ENCODE measurements at regions not wholly inside any gene's neighbourhood (a gene's known extent, or its start where the extent isn't known, plus 50 kb on each side); places are given as distances from the start of the nearest gene placed in this dataset.
"Not testable (repeated sequence)": the region's sequence is repeated elsewhere in the genome, so short reads cannot be mapped to it uniquely, and the experiment has no call there.

DNA sequence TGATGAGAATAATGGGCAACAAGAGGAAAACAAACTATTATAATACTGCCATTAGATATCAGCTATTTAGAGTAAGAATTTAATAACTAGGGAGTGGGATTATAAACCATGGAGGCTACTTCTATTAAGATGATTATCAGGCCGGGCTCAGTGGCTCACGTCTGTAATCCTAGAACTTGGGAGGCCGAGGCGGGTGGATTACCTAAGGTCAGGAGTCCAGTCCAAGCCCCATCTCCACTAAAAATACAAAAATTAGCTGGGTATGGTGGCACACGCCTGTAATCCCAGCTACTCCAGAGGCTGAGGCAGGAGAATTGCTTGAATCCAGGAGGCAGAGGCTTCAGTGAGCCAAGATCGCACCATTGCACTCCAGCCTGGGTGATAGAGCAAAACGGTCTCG lies 355.6 kb downstream of the PPP1R3A start:
- DNase-seq, result not testable (repeated sequence)

DNA sequence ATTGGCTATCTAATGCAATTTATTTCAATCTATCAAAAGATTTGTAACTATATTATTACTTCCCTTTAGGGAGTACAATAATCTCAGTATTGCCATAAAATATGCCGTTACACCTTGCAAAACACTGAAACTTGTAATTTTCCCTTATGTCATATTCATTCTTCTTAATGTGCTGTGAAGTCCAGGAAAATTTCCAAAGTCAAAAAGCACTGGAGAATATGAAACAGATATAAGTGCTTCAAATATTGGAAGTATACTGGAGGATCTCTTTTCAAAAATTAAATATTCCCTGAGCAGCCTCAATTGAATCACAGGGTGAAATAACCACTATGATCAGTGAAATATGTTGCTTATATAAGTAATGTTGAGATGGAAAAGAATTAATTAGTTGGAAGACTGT lies 356.0 kb downstream of the PPP1R3A start:
- DNase-seq, result no peak

DNA sequence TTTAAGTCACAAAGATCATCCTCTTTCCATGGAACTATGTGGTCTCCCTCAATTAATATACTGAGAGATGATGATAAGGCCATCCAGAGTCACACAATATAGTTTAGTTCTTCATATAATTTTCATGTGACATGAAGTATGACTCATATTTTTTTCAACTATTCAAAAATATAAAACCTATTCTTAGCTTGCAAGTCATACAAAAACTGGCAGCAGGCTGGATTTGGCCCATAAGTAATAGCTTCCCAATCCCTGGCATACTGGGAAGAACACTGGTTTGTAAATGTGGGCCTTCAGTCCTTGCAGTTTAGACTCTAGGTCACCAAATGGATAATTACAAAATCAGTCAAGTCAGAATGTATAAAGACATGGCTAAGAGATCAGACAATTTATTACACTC lies 356.6 kb downstream of the PPP1R3A start:
- no peak for DNase-seq

DNA sequence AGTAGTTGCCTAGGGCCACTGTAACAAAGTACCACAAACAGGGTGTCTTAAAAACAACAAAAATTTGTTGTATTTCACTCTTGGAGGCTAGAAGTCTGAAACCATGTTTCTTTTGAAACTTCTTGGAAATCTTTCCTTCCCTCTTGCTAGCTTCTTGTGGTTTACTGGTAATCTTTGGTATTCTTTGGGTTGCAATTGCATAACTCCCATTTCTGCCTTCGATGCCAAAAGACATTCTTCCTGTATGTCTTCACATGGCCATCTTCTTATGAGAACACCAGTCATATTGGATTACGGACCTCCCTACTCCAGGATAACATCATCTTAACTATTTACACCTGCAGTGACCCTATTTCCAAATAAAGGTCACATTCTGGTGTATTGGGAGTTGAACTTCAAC lies 357.4 kb downstream of the PPP1R3A start:
- no peak for DNase-seq

DNA sequence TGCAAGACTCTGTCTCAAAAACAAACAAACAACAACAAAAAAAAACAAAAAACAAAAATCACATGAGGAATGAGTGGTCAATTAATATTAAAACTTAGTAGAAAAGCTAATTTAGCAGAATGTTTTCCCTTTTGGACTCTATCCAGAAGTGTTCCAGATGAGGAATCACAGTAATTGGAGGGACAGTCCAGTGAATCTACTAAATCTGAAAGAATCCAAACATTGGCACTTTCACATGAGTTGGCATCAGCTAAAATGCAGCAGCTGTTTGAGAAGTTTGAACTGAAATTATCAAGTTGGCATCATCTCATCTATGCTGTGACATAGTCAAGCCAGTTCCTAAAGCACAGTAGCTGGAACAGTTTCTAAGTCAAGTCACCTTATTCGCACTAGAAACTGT lies 367.8 kb downstream of the PPP1R3A start:
- DNase-seq, result no peak

DNA sequence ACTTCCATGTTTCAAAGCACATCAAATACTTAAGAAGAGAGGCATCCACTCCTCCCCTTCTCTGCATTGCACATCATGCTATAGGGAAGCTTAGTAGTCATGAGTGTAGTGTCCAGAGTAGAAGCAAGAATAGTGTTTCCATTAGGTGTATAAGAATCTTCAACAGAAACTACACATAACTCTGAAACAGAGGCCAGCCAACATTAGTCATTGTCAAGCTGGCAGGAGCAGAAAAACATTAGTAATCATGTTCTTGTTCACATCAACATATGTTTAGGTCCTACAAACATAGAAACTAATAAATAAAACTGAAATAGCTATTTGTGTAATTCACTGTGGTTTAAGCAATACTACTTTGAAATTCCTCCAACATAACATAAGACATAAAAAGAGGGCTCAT lies 370.2 kb downstream of the PPP1R3A start:
- no peak for DNase-seq

DNA sequence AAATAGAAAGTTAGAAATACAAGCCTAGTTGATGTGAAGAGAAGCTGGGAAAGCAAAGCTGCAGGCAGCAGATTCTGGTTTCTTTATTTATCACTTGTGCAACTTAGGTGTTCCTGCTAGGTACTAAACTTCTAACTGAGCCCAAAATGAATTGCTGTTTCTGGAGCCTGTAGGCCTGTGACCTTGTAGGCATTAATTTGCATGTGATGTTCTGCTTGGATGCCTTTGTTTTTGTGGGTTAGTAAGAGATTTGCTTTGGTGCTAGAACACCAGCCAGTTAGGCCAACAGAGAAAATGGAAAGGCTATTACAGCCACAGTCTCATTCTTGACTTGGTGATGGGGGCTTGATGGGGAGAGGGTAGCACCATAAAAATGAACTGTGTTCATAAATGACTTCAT lies 370.7 kb downstream of the PPP1R3A start:
- DNase-seq, result no peak

DNA sequence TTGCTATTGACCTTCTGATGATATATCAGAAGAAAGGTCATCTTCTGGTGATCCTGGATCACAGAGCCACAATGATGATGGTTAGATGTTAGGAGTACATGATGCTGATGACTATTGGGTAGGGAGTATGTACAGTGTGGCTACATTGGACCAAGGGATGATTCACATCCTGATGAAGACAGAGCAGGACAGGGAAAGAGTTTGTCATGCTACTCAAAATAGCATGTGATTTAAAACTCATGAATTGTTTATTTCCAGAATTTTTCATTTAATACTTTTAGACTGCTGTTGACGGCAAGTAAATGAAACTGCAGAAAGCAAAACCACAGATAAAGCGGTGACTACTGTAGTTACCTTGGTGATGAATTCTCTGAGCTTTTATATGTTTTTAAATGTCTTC lies 397.3 kb downstream of the PPP1R3A start:
- DNase-seq, result no peak

DNA sequence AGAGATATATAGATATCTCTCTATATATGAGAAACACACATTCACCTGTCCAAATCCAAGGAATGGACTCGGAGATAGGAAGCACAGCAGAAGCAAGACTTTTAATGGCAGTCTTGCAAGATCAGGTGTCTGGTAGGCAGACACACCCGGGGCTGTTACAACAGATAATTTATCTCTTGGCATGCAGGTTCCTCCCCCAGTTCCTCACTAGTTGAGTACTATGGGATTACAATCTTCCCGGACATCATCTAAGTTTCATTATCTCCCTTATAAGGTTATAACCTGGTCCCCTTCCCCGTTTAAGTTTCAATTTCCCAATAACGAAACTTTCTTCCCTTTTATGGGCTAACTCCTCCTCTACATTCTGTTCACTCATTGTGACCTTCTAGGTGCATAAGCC lies 399.3 kb downstream of the PPP1R3A start:
- DNase-seq, result no peak

DNA sequence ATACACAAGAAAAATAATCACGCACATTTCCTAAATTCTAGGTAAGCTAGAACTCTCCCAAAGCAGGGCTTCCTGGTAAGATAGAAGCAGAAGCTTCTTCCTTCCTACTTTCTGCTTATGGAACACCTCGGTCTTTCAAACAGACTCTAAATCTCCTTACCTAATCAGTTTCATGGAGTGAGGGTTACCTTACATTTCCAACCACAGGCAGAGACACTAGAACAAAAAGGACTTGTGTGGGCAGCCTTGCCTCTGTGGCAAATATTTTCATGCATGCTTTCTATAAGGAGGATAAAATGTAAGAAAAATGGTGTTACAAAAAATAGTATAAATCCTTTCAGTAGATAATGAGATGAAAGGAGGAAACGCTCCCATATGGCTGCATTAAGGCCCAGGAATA lies 386.3 kb upstream of the SMIM30 start:
- DNase-seq, result no peak

DNA sequence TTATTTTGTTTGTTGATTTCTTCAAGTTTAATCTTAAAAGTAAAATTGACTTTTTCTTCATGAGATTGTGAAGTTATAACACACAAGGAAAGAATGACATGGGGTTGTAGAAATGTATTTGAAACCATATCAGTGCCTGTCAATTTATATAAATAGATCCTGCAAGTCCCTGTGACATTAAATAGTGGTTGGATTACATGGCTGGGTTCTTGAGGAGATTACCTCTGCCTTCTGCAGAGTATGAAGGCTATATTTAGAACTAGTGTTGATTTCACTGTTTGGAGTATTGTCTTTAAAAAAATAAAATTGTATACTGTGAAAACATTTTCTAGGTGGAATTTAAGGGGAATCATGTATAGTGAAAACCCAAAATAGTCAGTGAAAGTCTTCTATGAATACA lies 385.8 kb upstream of the SMIM30 start:
- DNase-seq, result no peak

DNA sequence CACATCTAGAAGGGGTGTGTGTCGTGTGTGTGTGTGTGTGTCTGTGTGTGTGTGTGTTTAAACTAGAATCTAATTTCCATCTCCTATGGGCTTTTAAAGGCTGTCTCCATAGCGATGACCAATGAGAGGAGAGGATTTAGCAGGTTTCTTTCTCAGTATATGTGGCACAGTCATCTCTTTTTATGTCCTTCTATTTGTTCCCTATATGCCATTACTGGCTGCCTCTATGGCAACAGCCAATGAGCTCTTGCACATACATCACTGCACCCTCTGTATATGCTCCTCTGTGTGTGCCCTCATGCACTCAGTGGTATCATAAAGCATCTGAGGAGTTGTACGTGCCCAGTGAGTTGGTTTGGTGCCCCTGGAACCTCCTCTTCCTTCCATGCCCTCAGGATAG lies 378.2 kb upstream of the SMIM30 start:
- DNase-seq, result not testable (repeated sequence)

DNA sequence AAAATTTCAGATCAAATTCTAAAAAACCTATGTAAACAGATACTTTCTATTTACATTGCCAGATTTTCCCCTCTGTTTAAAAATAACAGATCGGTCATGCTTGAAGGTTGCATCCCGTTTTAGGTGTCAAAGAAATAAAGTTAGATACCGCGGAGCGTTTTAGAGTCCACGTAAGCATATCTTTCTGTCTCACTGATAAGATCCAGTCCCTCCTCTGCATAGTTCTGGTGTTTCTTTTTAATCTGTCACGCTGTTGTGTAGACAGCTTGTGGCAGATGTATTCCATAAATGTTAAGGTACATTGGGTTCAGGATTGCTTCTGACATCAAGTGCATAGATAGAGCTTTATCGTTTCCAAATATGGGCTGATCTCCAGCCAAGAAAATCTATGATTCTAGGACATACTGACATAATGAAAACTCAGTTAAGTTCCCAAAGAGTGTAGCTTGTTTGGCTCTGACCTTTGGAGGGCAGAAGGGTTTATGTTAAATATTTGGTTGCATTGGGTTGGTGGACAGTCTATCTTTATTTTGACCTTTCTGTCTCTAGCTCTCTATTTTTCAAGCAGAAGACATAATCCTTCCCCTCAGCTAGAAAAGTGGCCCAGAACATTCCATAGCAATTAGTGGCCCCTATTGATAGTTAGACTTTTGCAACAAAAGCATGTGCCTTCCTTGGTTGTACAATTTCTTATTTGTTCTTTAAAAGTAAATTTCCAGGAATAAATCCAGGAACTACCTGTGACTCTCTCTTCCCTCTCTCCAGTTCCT lies 376.6 kb upstream of the SMIM30 start:
- DNase-seq, result not testable (repeated sequence)

DNA sequence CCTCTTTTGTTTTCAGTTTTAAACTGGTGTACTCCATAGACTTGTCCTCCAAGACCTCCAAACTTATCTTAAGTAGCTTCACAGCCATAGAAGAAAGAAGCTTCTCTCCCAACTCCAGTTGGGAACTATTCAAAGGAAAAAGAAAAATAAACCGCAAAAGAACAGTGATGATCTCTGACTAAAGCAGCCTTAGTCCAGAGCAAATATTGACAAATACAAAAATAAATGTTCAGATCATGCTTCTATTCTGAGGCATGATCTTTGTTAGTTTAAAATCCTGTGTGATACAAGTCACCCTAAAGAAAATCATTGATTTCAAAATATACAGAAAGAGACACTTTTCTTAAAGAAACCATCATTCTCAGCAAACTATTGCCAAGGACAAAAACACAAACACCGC lies 373.0 kb upstream of the SMIM30 start:
- DNase-seq, result no peak

DNA sequence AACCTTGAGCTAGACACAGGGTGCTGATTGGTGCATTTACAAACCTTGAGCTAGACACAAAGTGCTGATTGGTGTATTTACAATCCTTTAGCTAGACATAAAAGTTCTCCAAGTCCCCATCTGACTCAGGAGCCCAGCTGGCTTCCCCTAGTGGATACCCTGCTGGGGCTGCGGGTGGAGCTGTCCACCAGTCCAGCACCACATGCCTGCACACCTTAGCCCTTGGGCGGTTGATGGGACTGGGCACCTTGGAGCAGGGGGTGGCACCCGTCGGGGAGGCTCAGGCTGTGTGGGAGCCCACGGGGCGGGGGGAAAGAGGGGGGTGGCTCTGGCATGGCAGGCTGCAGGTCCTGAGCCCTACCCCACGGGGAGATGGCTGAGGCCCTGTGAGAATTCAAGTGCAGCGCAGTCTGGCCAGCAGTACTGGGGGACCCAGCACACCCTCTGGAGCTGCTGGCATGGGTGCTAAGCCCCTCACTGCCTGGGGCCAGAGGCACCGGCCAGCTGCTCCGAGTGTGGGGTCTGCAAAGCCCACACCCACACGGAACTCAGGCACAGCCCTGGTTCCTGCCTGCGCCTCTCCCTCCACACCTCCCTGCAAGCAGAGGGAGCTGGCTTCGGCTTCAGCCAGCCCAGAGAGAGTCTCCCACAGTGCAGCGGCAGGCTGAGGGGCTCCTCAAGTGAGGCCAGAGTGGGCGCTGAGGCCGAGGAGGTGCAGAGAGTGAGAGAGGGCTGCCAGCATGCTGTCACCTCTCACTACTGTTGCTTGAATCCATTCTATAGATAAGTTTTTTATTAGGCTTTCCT lies 369.8 kb upstream of the SMIM30 start:
- DNase-seq, result no peak

DNA sequence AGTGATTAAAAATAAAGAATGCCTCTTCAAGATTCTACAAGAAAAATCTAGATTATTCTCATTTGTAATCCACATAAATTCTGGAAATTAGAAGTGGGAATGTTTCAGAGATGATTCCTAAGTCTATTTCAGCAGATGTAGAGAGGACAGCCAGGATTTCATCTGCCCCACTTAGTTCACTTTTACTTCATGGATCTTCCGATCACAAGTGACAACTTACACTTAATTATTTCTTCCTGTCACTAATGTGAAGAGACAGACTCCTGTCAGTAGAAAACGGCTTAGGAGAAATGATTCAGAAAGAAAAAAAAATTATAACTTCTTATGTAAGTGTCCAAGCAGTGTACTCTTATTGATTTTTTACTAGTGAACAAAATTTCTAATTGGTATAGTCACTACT lies 368.2 kb upstream of the SMIM30 start:
- DNase-seq, result no peak

DNA sequence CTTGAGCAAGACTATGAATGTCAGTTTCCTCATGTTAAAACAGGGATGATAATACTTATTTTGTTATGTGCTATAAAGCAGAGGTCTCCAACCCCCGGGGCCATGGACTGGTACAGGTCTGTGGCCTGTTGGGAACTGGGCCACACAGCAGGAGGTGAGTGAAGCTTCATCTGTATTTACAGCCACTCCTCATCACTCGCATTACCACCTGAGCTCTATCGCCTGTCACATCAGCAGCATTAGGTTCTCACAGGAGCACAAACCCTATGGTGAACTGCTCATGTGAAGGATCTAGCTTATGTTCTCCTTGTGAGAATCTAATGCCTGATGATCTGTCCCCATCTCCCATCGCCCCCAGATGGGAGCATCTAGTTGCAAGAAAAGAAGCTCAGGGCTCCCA lies 365.3 kb upstream of the SMIM30 start:
- no peak for DNase-seq

DNA sequence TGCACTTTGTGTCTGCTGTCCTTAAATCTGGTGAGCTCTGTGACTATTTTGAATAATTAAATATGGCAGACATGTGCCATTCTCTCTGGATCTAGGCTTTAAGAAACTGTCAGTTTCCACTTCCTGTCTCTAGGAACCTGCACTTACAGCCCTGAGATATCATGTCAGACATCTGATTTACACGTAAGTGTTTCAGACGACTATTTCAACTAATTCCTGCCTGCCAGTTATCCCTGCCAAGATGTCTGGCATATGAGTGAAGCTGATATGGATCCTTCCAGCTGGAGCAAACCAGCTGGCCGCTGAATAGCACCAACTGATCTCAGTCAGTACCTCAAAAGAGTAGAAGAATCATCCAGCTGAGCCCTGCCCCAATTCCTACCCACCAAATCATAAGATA lies 362.2 kb upstream of the SMIM30 start:
- DNase-seq, result no peak

DNA sequence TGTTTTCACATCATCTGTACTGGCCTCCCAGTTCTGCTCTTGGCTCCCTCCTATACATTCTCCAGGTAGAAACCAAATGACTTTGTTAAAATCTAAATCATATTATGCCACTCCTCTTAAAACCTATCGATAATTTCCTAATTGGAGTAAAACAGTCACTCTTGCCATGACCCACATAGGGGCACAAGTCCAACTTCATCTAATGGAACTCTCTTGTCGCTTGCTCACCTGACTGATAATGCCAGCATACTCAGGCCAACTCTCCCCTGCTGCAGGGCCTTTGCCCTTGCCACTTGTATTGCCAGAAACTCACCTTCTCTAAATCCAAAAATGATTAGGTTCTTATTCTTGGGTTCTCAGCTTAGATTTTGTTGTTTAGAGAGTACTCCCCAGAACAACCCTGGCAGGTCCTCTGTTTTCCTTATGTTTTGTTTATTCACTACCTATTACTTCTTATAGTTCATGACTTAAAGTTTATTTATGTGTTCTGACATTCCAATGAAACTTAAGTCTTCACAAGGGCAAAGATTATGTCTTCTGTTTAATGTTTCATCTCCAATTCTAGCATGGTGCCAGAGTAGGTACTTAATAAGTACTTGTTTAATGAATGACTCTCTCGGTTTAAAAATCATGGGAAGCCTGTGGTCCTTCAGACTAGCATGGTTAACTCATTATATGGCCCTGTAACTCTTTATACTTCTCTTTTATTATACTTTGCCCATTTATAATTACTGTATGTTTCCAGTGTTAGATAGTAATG lies 345.9 kb upstream of the SMIM30 start:
- DNase-seq, result no peak

DNA sequence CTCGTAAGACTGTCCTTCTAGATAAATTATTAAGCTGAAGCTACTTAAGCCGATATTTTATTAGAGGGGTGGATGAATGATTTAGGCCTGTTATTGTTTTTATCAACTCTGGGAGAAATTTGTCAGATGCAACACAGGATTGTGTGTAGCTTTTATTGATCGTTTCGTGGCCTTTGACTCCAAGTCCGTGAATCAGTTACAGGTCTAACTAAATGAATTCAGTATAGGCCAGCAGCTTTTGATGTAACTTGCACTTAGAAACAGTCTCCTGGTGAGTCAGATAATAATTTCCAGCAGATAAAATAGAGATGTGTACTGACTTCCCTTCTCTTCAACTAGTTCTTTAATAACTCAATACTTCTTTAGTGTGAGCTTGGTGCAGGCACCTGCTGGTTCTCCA lies 341.7 kb upstream of the SMIM30 start:
- DNase-seq, result no peak

DNA sequence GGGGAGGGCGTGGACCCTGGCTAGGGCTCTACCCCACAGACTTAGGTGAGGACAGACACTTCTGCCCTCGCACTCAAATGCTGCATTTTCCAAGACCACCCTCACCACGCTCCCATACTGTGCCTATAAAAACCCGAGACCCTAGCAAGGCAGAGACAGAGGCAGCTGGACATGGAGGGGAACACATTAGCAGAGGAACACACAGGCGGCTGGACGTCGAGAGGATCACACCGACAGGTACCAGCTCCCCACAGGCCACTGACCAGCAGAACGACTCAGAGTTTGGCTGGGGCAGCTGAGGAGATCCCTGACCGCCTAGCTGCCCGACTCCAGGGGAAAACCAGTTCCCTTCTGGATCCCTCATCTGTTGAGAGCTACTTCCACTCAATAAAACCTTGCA lies 338.2 kb upstream of the SMIM30 start:
- DNase-seq, result no peak

DNA sequence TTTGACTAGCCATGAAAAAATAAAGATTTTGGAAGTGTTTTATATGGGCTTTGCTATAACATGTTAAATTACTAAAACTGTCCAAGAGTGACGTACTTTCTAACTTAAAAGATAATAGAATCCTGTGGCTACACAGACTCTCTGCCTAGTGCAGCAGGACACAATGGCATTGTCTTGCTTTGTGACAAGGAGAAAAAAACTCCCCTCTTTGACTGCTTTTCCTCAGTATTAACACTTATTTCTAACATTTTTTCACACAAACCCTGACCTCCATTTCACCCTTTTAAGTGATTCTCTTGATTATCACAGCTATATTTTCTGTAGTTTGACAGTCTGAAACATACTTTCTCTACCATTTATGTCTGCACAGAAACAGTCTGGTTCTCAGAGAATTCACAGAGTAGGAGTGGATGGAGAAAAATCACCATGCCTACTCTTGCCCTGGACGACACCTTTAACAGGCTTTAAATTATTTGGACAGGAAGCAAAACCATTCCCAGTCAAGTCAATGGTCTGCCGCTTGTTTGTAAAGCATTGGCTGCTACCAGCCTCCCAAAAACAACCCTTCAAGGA lies 336.3 kb upstream of the SMIM30 start:
- DNase-seq, result no peak

DNA sequence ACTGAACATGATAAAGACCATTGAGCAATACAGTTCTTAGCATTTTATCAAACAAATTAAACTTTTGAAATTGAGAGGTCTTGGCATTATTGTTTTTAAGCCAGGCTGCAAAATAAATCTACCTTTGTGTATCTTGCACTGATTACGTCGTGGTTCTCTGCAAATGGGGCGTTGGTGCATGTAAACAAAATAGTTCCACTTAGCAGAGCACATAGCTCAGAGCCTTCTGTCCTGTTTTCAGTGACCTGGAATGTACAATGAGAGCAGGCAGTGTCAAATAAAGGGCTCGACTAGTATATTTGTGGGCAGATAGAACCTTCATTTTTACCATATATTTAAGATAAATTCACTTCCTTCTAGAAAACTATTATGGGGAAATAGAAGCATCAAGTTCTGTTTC lies 333.9 kb upstream of the SMIM30 start:
- DNase-seq, result no peak

DNA sequence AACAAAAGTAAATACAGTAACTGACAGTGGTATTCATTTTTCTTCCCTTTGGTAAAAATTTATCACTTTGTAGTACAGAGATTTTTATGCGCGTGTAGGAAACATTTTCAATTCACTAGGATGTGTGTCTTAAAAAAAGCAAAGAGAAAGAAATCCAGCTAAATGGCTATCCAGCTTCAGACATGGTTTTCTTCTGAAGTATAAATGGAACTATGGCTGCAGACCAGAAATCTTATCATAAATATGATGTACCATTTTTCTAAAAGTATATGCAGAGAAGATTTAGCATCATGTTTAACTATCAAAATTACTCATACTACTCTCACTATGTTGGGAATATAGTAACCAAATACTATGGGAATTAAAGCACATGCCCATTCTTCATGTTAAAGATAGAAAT lies 328.4 kb upstream of the SMIM30 start:
- no peak for DNase-seq

All from activated CD4-positive, alpha-beta T cell treated with anti-CD3 and anti-CD28 coated beads, Interleukin-2, amount 50 U/mL, for 16 hours (primary cell).